Prostate gland (tissue), 2 donors: ENCODE measurements at regions not wholly inside any gene's neighbourhood (a gene's known extent, or its start where the extent isn't known, plus 50 kb on each side); places are given as distances from the start of the nearest gene placed in this dataset.

Experiments
- CTCF ChIP-seq, 4 experiments: fragments of 200-600 bp in 2 of 4; fragments of 450-650 bp in 2 of 4; sonication (generic) in 2 of 4; IDR thresholded peaks; 1 replicate in 3 of 4; 2 replicates in 1 of 4; pipeline ENCODE4 v1.5.1; 2016 to 2019; ENCODE audit warnings: antibody characterized with exemption in 4 of 4, mild to moderate bottlenecking in 2 of 4, moderate library complexity in 2 of 4
- POLR2A ChIP-seq: fragments of 450-650 bp; IDR thresholded peaks from one replicate; pipeline ENCODE4 v1.6.1; 2016; ENCODE audit warnings: antibody characterized with exemption, mild to moderate bottlenecking
- POLR2AphosphoS5 ChIP-seq: sonication (generic); formaldehyde crosslinking; IDR thresholded peaks from one replicate; pipeline ENCODE4 v1.6.1; 2017; ENCODE audit warnings: antibody characterized with exemption

GRCh38 chrX:51421972-51422597 is 74.3 kb downstream of the NUDT11 start:
- no peak for TF ChIP-seq CTCF (IDR thresholded peaks at IDR 0.05)
- no peak for TF ChIP-seq POLR2AphosphoS5
- no peak for TF ChIP-seq POLR2A
